Fibroblast of pulmonary artery (primary cell): ENCODE measurements at regions not wholly inside any gene's neighbourhood (a gene's known extent, or its start where the extent isn't known, plus 50 kb on each side); places are given as distances from the start of the nearest gene placed in this dataset.

Source experiments
- DNase-seq: peaks from one replicate; pipeline ENCODE4 v3.0.0-alpha.2; 2010; ENCODE audit warnings: low read depth
- H3K4me3 ChIP-seq: replicated peaks from 2 replicates; pipeline ENCODE4 v1.5.1; 2011; ENCODE audit warnings: low read depth, mild to moderate bottlenecking, control low read depth, low read length, moderate library complexity
- TF ChIP-seq, protein P1 (sequence below): IDR thresholded peaks from 2 replicates; pipeline ENCODE4 v1.5.1; 2011; ENCODE audit warnings: mild to moderate bottlenecking, control low read depth, low read length, inconsistent platforms; ENCODE audit errors: missing control alignments

DNA sequence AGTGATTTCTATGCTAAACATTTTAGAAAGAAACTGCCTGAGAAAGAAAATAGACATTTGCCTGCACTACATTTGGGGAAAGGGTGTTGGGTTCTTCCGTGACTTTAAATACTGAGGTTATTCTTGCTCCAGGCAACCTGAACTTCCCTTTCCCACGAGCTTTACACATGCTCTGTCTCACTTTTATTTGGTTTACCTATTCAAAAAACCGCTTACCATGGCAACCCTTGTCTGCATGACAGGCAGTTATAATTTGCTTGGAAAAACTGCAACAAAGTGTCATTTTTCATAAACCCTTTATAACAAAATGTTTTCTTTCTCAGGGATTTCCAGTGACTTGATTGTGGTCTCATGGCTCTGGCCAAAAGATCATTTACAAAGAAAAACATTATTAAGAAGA, 416.3 kb upstream of the MEIS2 start:
- TF ChIP-seq, protein P1, sequence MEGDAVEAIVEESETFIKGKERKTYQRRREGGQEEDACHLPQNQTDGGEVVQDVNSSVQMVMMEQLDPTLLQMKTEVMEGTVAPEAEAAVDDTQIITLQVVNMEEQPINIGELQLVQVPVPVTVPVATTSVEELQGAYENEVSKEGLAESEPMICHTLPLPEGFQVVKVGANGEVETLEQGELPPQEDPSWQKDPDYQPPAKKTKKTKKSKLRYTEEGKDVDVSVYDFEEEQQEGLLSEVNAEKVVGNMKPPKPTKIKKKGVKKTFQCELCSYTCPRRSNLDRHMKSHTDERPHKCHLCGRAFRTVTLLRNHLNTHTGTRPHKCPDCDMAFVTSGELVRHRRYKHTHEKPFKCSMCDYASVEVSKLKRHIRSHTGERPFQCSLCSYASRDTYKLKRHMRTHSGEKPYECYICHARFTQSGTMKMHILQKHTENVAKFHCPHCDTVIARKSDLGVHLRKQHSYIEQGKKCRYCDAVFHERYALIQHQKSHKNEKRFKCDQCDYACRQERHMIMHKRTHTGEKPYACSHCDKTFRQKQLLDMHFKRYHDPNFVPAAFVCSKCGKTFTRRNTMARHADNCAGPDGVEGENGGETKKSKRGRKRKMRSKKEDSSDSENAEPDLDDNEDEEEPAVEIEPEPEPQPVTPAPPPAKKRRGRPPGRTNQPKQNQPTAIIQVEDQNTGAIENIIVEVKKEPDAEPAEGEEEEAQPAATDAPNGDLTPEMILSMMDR: no peak
- no peak overlapping the region for H3K4me3 ChIP-seq
- DNase-seq: no peak

DNA sequence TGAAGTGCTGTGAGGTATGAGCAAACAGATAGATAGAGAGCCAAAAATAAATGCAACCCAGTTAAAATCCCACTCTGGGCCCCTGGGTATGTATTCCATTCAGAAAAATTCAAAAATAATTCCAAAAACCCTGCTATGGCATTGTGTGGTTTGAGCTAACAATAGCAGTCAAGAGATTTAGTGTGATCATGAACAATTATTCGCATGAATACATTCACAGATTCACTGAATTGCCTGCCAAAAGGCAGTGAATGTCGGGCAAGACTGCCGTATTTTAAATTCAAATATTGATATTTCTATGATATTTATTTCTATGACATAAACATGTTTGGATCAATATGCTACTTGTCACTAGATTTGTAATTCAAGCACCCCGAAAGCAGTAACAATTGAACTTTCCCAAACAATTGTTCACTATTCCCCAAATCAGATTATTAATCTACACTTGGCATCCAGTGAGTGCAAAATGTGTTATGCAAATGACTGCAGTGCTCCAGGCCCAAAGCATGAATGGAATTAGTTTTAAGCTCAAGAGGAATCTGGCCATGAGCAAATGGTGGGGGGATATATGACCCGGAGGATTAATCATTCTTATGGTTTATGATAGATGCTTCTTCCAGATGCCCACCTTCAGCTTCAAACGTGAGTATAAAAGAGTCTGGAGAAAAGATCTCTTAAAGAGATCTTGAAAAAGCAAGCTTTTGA, 417.0 kb upstream of the MEIS2 start:
- TF ChIP-seq, protein P1: no peak
- no peak for DNase-seq
- no peak overlapping the region for H3K4me3 ChIP-seq

DNA sequence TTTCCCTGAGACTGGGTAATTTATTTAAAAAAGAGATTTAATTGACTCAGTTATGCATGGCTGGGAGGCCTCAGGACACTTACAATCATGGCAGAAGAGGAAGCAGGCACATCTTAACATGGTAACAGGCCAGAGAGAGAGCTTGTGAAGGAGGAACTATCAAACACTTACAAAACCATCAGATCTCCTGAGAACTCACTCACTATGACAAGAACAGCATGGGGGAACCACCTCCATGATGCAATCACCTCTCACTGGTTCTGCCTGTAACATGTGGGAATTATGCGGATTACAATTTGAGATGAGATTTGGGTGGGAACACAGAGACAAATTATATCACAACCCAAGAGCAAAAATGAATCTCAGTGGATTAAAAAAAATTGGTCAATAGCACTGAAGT, 416.0 kb upstream of the TMCO5A start:
- TF ChIP-seq, protein P1: no peak
- H3K4me3 ChIP-seq: no peak overlapping the region
- DNase-seq: no peak

DNA sequence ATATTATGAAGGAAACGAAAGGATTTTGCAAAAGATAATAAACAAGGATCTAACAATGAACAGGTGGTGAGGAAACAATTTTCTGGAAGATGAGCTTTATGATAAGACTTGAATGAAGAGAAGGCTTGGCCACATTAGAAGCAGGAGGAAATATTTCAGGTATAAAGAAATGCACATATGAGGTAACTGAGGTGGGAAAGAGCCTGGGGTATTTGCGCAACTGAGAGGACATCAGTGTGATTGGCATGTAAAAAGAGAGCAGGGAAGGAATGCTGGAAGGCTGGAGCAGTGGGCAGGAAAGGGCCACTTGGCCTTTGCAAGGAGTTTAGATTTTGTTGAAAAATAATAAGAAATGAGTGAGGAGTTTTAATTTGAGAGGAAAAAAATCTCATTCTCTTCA, 414.4 kb upstream of the TMCO5A start:
- TF ChIP-seq, protein P1: no peak
- no peak for DNase-seq
- H3K4me3 ChIP-seq: no peak overlapping the region

DNA sequence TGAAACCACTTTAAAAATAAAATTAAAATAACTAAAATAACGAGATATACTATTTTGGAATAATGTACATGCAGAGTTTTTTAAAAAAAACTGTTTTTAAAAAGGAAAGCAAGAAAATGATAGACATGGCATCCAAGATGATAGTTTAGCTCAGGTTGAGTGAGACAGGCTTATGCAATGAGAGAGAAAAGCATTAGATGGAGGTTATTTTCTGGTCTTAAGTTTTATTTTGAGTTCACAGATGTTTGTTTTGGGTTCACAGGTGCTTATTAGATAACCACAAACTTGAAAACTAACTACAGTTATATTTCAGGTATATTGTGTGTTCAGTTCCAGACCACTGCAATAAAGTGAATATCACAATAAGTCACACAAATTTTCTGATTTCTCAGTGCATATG, 413.6 kb upstream of the TMCO5A start:
- TF ChIP-seq, protein P1: no peak
- H3K4me3 ChIP-seq: no peak overlapping the region
- no peak for DNase-seq

DNA sequence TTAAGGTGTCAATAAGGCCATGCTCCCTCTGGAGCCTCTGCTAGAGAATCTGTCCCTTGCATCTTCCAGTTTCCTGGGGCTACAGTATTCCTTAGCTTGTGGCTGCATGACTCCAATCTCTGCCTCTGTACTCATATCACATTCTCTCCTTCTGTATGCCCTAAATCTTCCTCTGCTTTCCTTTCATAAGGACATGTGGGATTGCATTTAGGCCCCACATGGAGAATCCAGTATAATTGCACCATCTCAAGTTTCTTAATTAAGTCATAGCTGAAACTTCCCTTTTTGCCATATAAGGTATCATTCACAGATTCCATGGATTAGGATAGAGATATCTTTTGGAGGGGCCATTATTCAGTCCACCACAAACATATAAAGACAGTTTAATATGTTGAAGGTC, 409.8 kb upstream of the TMCO5A start:
- TF ChIP-seq, protein P1: no peak
- no peak overlapping the region for H3K4me3 ChIP-seq
- no peak for DNase-seq

DNA sequence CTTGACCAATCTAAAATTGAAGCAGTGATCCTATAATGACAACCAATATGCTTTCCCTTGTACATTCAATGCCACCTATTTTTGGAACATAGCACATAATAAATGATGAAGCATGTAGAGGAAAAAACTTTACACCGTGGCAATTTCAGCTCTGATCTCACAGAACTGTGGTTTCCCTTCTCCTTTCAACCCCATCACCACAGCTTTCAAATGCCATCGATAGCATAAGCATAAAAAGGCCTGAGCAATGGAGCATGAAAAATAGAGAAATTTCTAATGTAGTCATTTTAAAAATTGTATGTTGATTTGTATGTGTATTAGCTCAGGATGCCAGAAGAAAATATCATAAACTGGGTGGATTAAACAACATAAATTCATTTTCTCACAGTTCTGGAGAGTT, 406.0 kb upstream of the TMCO5A start:
- DNase-seq: no peak
- TF ChIP-seq, protein P1: no peak
- no peak overlapping the region for H3K4me3 ChIP-seq
